Adrenal gland (tissue), 9 donors: ENCODE measurements at regions not wholly inside any gene's neighbourhood (a gene's known extent, or its start where the extent isn't known, plus 50 kb on each side); places are given as distances from the start of the nearest gene placed in this dataset.
"Not testable (repeated sequence)": the region's sequence is repeated elsewhere in the genome, so short reads cannot be mapped to it uniquely, and the experiment has no call there.

Source experiments
- DNase-seq, 7 donors: peaks; one replicate each; pipeline ENCODE4 v3.0.0-alpha.2; 2019 to 2020
- H3K27ac ChIP-seq, 5 donors: fragments of 200-600 bp; sonication (generic) in 4 of 5; 1 replicate in 3 of 5; 2 replicates in 2 of 5; pipeline versions ENCODE4 v1.5.1 to v1.8.0; 2016 to 2020; ENCODE audit warnings: mild to moderate bottlenecking in 1 of 5
- H3K27me3 ChIP-seq: fragments of 200-600 bp; 2 replicates; pipeline ENCODE4 v1.8.0; 2021
- H3K36me3 ChIP-seq, 2 donors: fragments of 200-600 bp; replicated peaks in 1 of 2; 1 replicate in 1 of 2; 2 replicates in 1 of 2; pipeline versions ENCODE4 v1.5.1 to v1.8.0; 2018 to 2022
- H3K4me1 ChIP-seq, 2 donors: fragments of 200-600 bp; replicated peaks in 1 of 2; 1 replicate in 1 of 2; 2 replicates in 1 of 2; pipeline versions ENCODE4 v1.5.1 to v1.8.0; 2018 to 2021
- H3K4me3 ChIP-seq, 4 donors: fragments of 200-600 bp; sonication (generic) in 3 of 4; one replicate each; pipeline ENCODE4 v1.5.1; 2016 to 2018
- H3K9me3 ChIP-seq, 3 donors: fragments of 200-600 bp; sonication (generic) in 1 of 3; replicated peaks in 1 of 3; 1 replicate in 2 of 3; 2 replicates in 1 of 3; pipeline versions ENCODE4 v1.5.1 to v1.8.0; 2016 to 2021
- POLR2A ChIP-seq, 2 donors: fragments of 450-650 bp; IDR thresholded peaks; one replicate each; pipeline ENCODE4 v1.6.1; 2017; ENCODE audit warnings: antibody characterized with exemption in 2 of 2, mild to moderate bottlenecking in 2 of 2, moderate library complexity in 1 of 2
- WGBS, 4 donors: extraction: QIAGEN DNeasy Blood & Tissue Kit in 2 of 4; methylation state at CpG; one replicate each; pipeline versions ENCODE4 v1.1.5 to v1.1.7; 2013 to 2017; 5-methylcytosine and 5-hydroxymethylcytosine counted together
- intact Hi-C, 2 donors: fragments of 100-400 bp; cut with DNase I; formaldehyde crosslinking; loops; one replicate each; pipeline versions ENCODE4 v1.14.1 to v1.15.0; 2022 to 2023
- TF ChIP-seq, protein P1 (sequence below), 6 experiments: fragments of 450-650 bp in 4 of 6; fragments of 200-600 bp in 2 of 6; sonication (generic) in 1 of 6; IDR thresholded peaks; 1 replicate in 5 of 6; 2 replicates in 1 of 6; pipeline versions ENCODE4 v1.5.1 to v1.8.0; 2016 to 2021; ENCODE audit warnings: antibody characterized with exemption in 6 of 6, mild to moderate bottlenecking in 2 of 6, moderate library complexity in 1 of 6
- donor health status: healthy with polysubstance abuse.
- donor health status: Bipolar disorder and iron deficiency.
- donor health status: DM: yes; HTN: yes; CAD: no.
- donor health status: DM: no; HTN: no; CAD: no.
- donor health status: DM: no; HTN: no; CAD: no.

GRCh38 chr2:190150413-190150812, 87.9 kb upstream of the MSTN start:
- WGBS, 4 donors: 89 to 100% (median 94%) methylated on average over 3 of the region's 3 CpGs
- Histone ChIP-seq H3K27ac (no peak overlapping the region), H3K36me3 (no peaks in the 10 kb centered on the region), H3K9me3 (no peaks in the 10 kb centered on the region), H3K4me3 (no peak overlapping the region), H3K27me3 (no peaks in the 10 kb centered on the region), H3K4me1 (no peaks in the 10 kb centered on the region)
- DNase-seq: no peak
- intact Hi-C loops: no loop called here
- TF ChIP-seq POLR2A (IDR thresholded peaks at IDR 0.05): no peak
- TF ChIP-seq, protein P1, sequence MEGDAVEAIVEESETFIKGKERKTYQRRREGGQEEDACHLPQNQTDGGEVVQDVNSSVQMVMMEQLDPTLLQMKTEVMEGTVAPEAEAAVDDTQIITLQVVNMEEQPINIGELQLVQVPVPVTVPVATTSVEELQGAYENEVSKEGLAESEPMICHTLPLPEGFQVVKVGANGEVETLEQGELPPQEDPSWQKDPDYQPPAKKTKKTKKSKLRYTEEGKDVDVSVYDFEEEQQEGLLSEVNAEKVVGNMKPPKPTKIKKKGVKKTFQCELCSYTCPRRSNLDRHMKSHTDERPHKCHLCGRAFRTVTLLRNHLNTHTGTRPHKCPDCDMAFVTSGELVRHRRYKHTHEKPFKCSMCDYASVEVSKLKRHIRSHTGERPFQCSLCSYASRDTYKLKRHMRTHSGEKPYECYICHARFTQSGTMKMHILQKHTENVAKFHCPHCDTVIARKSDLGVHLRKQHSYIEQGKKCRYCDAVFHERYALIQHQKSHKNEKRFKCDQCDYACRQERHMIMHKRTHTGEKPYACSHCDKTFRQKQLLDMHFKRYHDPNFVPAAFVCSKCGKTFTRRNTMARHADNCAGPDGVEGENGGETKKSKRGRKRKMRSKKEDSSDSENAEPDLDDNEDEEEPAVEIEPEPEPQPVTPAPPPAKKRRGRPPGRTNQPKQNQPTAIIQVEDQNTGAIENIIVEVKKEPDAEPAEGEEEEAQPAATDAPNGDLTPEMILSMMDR (IDR thresholded peaks at IDR 0.05): no peak

- Histone ChIP-seq H3K4me3 (no peak overlapping the region), H3K9me3 (no peaks in the 10 kb centered on the region), H3K27ac (no peak overlapping the region), H3K27me3 (no peaks in the 10 kb centered on the region), H3K36me3 (no peaks in the 10 kb centered on the region), H3K4me1 (no peaks in the 10 kb centered on the region)
- intact Hi-C loops: no loop called here
- no peak for TF ChIP-seq POLR2A (IDR thresholded peaks at IDR 0.05)
- no peak for DNase-seq
- 67 to 76% (median 72%) methylated on average over 5 to 6 of the region's 6 CpGs for WGBS, 4 donors
Observed at GRCh38 chr2:190149908-190150307, 87.4 kb upstream of the MSTN start.

DNA sequence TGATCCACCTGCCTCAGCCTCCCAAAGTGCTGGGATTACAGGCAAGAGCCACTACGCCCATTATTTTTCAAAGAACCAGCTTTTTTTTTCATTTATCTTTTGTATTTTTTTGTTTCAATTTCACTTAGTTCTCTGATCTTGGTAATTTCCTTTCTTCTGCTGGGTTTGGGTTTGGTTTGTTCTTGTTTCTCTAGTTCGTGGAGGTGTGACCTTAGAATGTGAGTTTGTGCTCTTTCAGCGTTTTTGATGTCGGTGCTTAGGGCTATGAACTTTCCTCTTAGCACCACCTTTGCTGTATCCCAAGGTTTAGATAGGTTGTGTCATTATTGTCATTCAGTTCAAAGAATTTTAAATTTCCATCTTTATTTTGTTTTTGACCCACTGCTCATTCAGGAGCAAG, 86.7 kb upstream of the MSTN start:
- no peaks in the 10 kb centered on the region for H3K36me3 ChIP-seq
- H3K4me1 ChIP-seq: no peaks in the 10 kb centered on the region
- H3K27me3 ChIP-seq: no peaks in the 10 kb centered on the region
- intact Hi-C loops: no loop called here
- DNase-seq: no peak
- no peak overlapping the region for H3K27ac ChIP-seq
- H3K4me3 ChIP-seq: no peak overlapping the region
- 90 to 93% (median 91%) methylated on average over 4 of the region's 4 CpGs for WGBS, 4 donors
- H3K9me3 ChIP-seq: no peaks in the 10 kb centered on the region
- no peak for TF ChIP-seq POLR2A (IDR thresholded peaks at IDR 0.05)
- TF ChIP-seq, protein P1 (IDR thresholded peaks at IDR 0.05): no peak

GRCh38 chr2:190146109-190146508, 83.6 kb upstream of the MSTN start:
- H3K27me3 ChIP-seq, H3K36me3 ChIP-seq, H3K4me1 ChIP-seq, intact Hi-C loops, DNase-seq, H3K9me3 ChIP-seq, H3K4me3 ChIP-seq, H3K27ac ChIP-seq: not testable (repeated sequence)
- 83 to 93% (median 87%) methylated on average over 5 of the region's 5 CpGs for WGBS, 4 donors

GRCh38 chr2:190140474-190140873, 77.9 kb upstream of the MSTN start:
- H3K36me3 ChIP-seq, H3K4me3 ChIP-seq, DNase-seq, H3K27me3 ChIP-seq, intact Hi-C loops, H3K4me1 ChIP-seq, H3K9me3 ChIP-seq, H3K27ac ChIP-seq: not testable (repeated sequence)
- WGBS, 4 donors: 85 to 100% (median 97%) methylated on average over 1 to 2 of the region's 2 CpGs

DNA sequence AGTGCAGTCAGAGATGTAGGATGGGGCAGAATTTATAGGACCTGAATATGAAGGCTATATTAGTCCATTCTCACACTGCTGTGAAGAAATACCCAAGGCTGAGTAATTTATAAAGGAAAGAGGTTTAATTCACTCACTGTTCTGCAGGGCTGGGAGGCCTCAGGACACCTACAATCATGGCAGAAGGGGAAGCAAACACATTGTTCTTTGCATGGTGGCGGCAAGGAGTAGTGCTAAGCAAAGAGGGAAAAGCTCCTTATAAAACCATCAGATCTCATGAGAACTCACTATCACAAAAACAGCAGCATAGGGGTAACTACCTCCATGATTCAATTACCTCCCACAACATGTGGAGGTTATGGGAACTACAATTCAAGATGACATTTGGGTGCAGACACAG, 76.8 kb upstream of the MSTN start:
- H3K4me3 ChIP-seq: no peak overlapping the region
- intact Hi-C loops: no loop called here
- WGBS, 4 donors: 92 to 100% (median 97%) methylated on average over 1 of the region's 1 CpG
- DNase-seq: no peak
- H3K9me3 ChIP-seq: no peaks in the 10 kb centered on the region
- no peaks in the 10 kb centered on the region for H3K4me1 ChIP-seq
- H3K36me3 ChIP-seq: no peaks in the 10 kb centered on the region
- TF ChIP-seq, protein P1 (IDR thresholded peaks at IDR 0.05): no peak
- TF ChIP-seq POLR2A (IDR thresholded peaks at IDR 0.05): no peak
- H3K27me3 ChIP-seq: no peaks in the 10 kb centered on the region
- H3K27ac ChIP-seq: no peak overlapping the region
